Ishikawa (cell line): ENCODE measurements at regions not wholly inside any gene's neighbourhood (a gene's known extent, or its start where the extent isn't known, plus 50 kb on each side); places are given as distances from the start of the nearest gene placed in this dataset.

Experiments used
- CEBPB ChIP-seq: IDR thresholded peaks from 2 replicates; pipeline ENCODE4 v1.6.1; 2012
- EGR1 ChIP-seq: IDR thresholded peaks from 2 replicates; pipeline ENCODE4 v1.6.1; 2012
- EP300 ChIP-seq: IDR thresholded peaks from 2 replicates; pipeline ENCODE4 v1.6.1; 2012; ENCODE audit warnings: borderline replicate concordance
- FOXM1 ChIP-seq: IDR thresholded peaks from 2 replicates; pipeline ENCODE4 v1.6.1; 2012; ENCODE audit warnings: low read depth, borderline replicate concordance
- RAD21 ChIP-seq: IDR thresholded peaks from 2 replicates; pipeline ENCODE4 v1.6.1; 2012; ENCODE audit warnings: low read depth
- REST ChIP-seq: IDR thresholded peaks from 2 replicates; pipeline ENCODE4 v1.6.1; 2012; ENCODE audit warnings: low read depth, mild to moderate bottlenecking
- TF ChIP-seq, protein P1 (sequence below): IDR thresholded peaks from 2 replicates; pipeline ENCODE4 v1.6.1; 2012

DNA sequence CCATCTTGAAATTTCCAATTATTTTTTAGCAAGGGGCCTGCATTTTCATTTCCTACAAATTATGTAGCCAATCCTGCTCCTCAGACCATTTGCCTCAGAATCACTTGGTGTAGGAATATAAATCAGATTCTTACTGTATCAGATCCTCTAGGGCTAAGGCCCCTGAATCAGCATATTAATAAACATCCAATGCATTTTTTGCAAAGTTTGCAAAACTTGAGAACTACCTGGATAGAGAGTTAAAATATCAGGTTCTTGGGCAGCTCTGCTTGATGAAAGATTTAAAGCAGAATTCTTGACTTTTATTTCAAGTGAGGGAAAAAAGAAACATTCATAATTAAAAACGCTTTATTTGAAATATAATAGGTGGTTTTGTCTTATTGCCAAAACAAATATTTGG lies 82.2 kb upstream of the MAN1A1 start:
- no peak for TF ChIP-seq CEBPB
- no peak for TF ChIP-seq EP300
- no peak for TF ChIP-seq RAD21
- TF ChIP-seq, protein P1, sequence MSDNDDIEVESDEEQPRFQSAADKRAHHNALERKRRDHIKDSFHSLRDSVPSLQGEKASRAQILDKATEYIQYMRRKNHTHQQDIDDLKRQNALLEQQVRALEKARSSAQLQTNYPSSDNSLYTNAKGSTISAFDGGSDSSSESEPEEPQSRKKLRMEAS = no peak
- TF ChIP-seq REST = no peak
- no peak for TF ChIP-seq EGR1
- no peak for TF ChIP-seq FOXM1
